GM19351 (cell line): ENCODE measurements at regions not wholly inside any gene's neighbourhood (a gene's known extent, or its start where the extent isn't known, plus 50 kb on each side); places are given as distances from the start of the nearest gene placed in this dataset.

ENCODE experiments used
- ATAC-seq: cut with Tn5 transposase; IDR thresholded peaks from one replicate; pipeline ENCODE4 v1.9.1; 2021; ENCODE audit warnings: mild to moderate bottlenecking, moderate library complexity; ENCODE audit not compliant: unreplicated experiment

- ATAC-seq: no peak
Observed at GRCh38 chr7:21028186-21028585, 241.5 kb upstream of the SP8 start.

- ATAC-seq: no peak
Observed at GRCh38 chr7:21028599-21028998, 241.9 kb upstream of the SP8 start.

GRCh38 chr7:21029006-21029405, 242.3 kb upstream of the SP8 start:
- ATAC-seq: no peak

GRCh38 chr7:21030237-21030871, 243.7 kb upstream of the SP8 start:
- ATAC-seq: no peak

- ATAC-seq: no peak
Observed at GRCh38 chr7:21041252-21041651, 254.6 kb upstream of the SP8 start.

GRCh38 chr7:21041666-21042065, 255.0 kb upstream of the SP8 start:
- no peak for ATAC-seq

GRCh38 chr7:21044384-21044783, 257.7 kb upstream of the SP8 start:
- ATAC-seq: no peak

GRCh38 chr7:21044913-21045568, 258.4 kb upstream of the SP8 start:
- ATAC-seq: no peak

- ATAC-seq: no peak
Observed at GRCh38 chr7:21051865-21052264, 265.2 kb upstream of the SP8 start.

GRCh38 chr7:21054427-21055112, 267.9 kb upstream of the SP8 start:
- no peak for ATAC-seq

GRCh38 chr7:21059069-21059468, 272.4 kb upstream of the SP8 start:
- ATAC-seq: no peak

GRCh38 chr7:21063106-21063505, 276.4 kb upstream of the SP8 start:
- ATAC-seq: no peak

- ATAC-seq: no peak
Observed at GRCh38 chr7:21064698-21065648, 278.3 kb upstream of the SP8 start.

GRCh38 chr7:21066221-21066620, 279.5 kb upstream of the SP8 start:
- no peak for ATAC-seq

GRCh38 chr7:21067216-21067615, 280.5 kb upstream of the SP8 start:
- no peak for ATAC-seq

GRCh38 chr7:21070571-21071090, 283.9 kb upstream of the SP8 start:
- ATAC-seq: no peak

GRCh38 chr7:21071561-21072501, 285.1 kb upstream of the SP8 start:
- ATAC-seq: peak; percentile 60

GRCh38 chr7:21076054-21076453, 289.4 kb upstream of the SP8 start:
- ATAC-seq: no peak

GRCh38 chr7:21076574-21076973, 289.9 kb upstream of the SP8 start:
- no peak for ATAC-seq

- no peak for ATAC-seq
Observed at GRCh38 chr7:21077602-21078001, 290.9 kb upstream of the SP8 start.
